Hepatocyte (in vitro differentiated cells): ENCODE measurements at regions not wholly inside any gene's neighbourhood (a gene's known extent, or its start where the extent isn't known, plus 50 kb on each side); places are given as distances from the start of the nearest gene placed in this dataset.

Experiments used
- DNase-seq: peaks from one replicate; pipeline ENCODE4 v3.0.0-alpha.2; 2016; ENCODE audit warnings: low spot score
- H2AFZ ChIP-seq: fragments of 200-600 bp; sonication (generic); 2 replicates; pipeline ENCODE4 v1.6.0; 2016; ENCODE audit warnings: antibody characterized with exemption, mild to moderate bottlenecking
- H3K27ac ChIP-seq: fragments of 200-600 bp; sonication (generic); 2 replicates; pipeline ENCODE4 v1.5.1; 2016; ENCODE audit warnings: mild to moderate bottlenecking
- H3K27me3 ChIP-seq: fragments of 200-600 bp; sonication (generic); 2 replicates; pipeline ENCODE4 v1.6.1; 2016
- H3K36me3 ChIP-seq: fragments of 200-600 bp; sonication (generic); replicated peaks from 2 replicates; pipeline ENCODE4 v1.5.1; 2016; ENCODE audit warnings: low read depth; ENCODE audit not compliant: insufficient read depth
- H3K4me1 ChIP-seq: fragments of 200-600 bp; sonication (generic); 2 replicates; pipeline ENCODE4 v1.5.1; 2016; ENCODE audit warnings: mild to moderate bottlenecking, moderate library complexity; ENCODE audit not compliant: insufficient read depth
- H3K4me2 ChIP-seq: fragments of 200-600 bp; sonication (generic); 2 replicates; pipeline ENCODE4 v1.6.0; 2016
- H3K4me3 ChIP-seq: fragments of 200-600 bp; sonication (generic); 2 replicates; pipeline ENCODE4 v1.5.1; 2016; ENCODE audit warnings: mild to moderate bottlenecking
- H3K79me2 ChIP-seq: fragments of 200-600 bp; sonication (generic); 2 replicates; pipeline ENCODE4 v1.6.0; 2017; ENCODE audit warnings: mild to moderate bottlenecking
- H3K9me2 ChIP-seq: fragments of 200-600 bp; sonication (generic); replicated peaks from 2 replicates; pipeline ENCODE4 v1.6.0; 2017; ENCODE audit warnings: mild to moderate bottlenecking; ENCODE audit not compliant: insufficient read depth
- H3K9me3 ChIP-seq: fragments of 200-600 bp; sonication (generic); 2 replicates; pipeline ENCODE4 v1.5.1; 2016; ENCODE audit warnings: low read depth, mild to moderate bottlenecking
- H4K20me1 ChIP-seq: fragments of 200-600 bp; sonication (generic); 2 replicates; pipeline ENCODE4 v1.6.0; 2016; ENCODE audit warnings: mild to moderate bottlenecking; ENCODE audit not compliant: insufficient read depth, poor library complexity, severe bottlenecking
- CTCF ChIP-seq: fragments of 200-600 bp; sonication (generic); IDR thresholded peaks from 2 replicates; pipeline ENCODE4 v1.5.1; 2016; ENCODE audit warnings: antibody characterized with exemption, mild to moderate bottlenecking; ENCODE audit not compliant: poor library complexity
- EZH2 ChIP-seq: fragments of 200-600 bp; sonication (generic); IDR thresholded peaks from 2 replicates; pipeline ENCODE4 v1.6.1; 2016; ENCODE audit warnings: antibody characterized with exemption, mild to moderate bottlenecking, borderline replicate concordance
- EZH2phosphoT487 ChIP-seq: fragments of 200-600 bp; sonication (generic); IDR thresholded peaks from one replicate; pipeline ENCODE4 v1.6.1; 2018; ENCODE audit warnings: antibody characterized with exemption, mild to moderate bottlenecking, low read depth, moderate library complexity; ENCODE audit not compliant: unreplicated experiment, severe bottlenecking
- WGBS: methylation state at CpG from one replicate; pipeline ENCODE4 v1.1.6; 2016; ENCODE audit warnings: low lambda C conversion rate; ENCODE audit errors: missing lambda C conversion rate; 5-methylcytosine and 5-hydroxymethylcytosine counted together

- no peaks in the 10 kb centered on the region for H3K9me3 ChIP-seq
- H4K20me1 ChIP-seq, result no peaks in the 10 kb centered on the region
- no peaks in the 10 kb centered on the region for H3K27me3 ChIP-seq
- H3K27ac ChIP-seq, result no peak overlapping the region
- no peaks in the 10 kb centered on the region for H3K79me2 ChIP-seq
- H3K4me3 ChIP-seq, result no peak overlapping the region
- H3K4me1 ChIP-seq, result no peaks in the 10 kb centered on the region
- no peak overlapping the region for H2AFZ ChIP-seq
- no peaks in the 10 kb centered on the region for H3K36me3 ChIP-seq
- WGBS, result 96% methylated on average over 1 of the region's 1 CpG
- no peaks in the 10 kb centered on the region for H3K9me2 ChIP-seq
- TF ChIP-seq EZH2phosphoT487 (no peak), EZH2 (no peak), CTCF (no peak)
- DNase-seq, result no peak
- H3K4me2 ChIP-seq, result no peak overlapping the region
These were observed 352.2 kb upstream of the FBXO33 start for GRCh38 chr14:39784461-39784860.

GRCh38 chr14:39781466-39781865, 349.2 kb upstream of the FBXO33 start:
- TF ChIP-seq EZH2phosphoT487, result no peak
- TF ChIP-seq CTCF, result no peak
- TF ChIP-seq EZH2, result no peak
- H3K4me3 ChIP-seq, result no peak overlapping the region

GRCh38 chr14:39773387-39774126, 341.3 kb upstream of the FBXO33 start:
- H3K4me1 ChIP-seq, result peaks cover 4% of the 10 kb centered on the region
- no peaks in the 10 kb centered on the region for H3K36me3 ChIP-seq
- no peak overlapping the region for H3K4me2 ChIP-seq
- no peaks in the 10 kb centered on the region for H4K20me1 ChIP-seq
- H3K27ac ChIP-seq, result no peak overlapping the region
- no peaks in the 10 kb centered on the region for H3K27me3 ChIP-seq
- H3K9me2 ChIP-seq, result no peaks in the 10 kb centered on the region
- DNase-seq, result no peak
- no peaks in the 10 kb centered on the region for H3K79me2 ChIP-seq
- H2AFZ ChIP-seq, result no peak overlapping the region
- no peak overlapping the region for H3K4me3 ChIP-seq
- TF ChIP-seq EZH2phosphoT487 (no peak), EZH2 (no peak), CTCF (no peak)
- H3K9me3 ChIP-seq, result no peaks in the 10 kb centered on the region
- 70% methylated on average over 2 of the region's 2 CpGs for WGBS

More at GRCh38 chr14:39781466-39781865, 349.2 kb upstream of the FBXO33 start:
- H3K9me2 ChIP-seq, result no peaks in the 10 kb centered on the region
- 91% methylated on average over 5 of the region's 5 CpGs for WGBS
- H3K36me3 ChIP-seq, result no peaks in the 10 kb centered on the region
- H4K20me1 ChIP-seq, result no peaks in the 10 kb centered on the region
- no peak for DNase-seq
- no peak overlapping the region for H3K27ac ChIP-seq
- H3K27me3 ChIP-seq, result no peaks in the 10 kb centered on the region
- H3K4me1 ChIP-seq, result no peaks in the 10 kb centered on the region
- H3K79me2 ChIP-seq, result no peaks in the 10 kb centered on the region
- no peaks in the 10 kb centered on the region for H3K9me3 ChIP-seq
- H2AFZ ChIP-seq, result no peak overlapping the region
- H3K4me2 ChIP-seq, result no peak overlapping the region
